ENCODE measurements at regions not wholly inside any gene's neighbourhood (a gene's known extent, or its start where the extent isn't known, plus 50 kb on each side); places are given as distances from the start of the nearest gene placed in this dataset.

DNA sequence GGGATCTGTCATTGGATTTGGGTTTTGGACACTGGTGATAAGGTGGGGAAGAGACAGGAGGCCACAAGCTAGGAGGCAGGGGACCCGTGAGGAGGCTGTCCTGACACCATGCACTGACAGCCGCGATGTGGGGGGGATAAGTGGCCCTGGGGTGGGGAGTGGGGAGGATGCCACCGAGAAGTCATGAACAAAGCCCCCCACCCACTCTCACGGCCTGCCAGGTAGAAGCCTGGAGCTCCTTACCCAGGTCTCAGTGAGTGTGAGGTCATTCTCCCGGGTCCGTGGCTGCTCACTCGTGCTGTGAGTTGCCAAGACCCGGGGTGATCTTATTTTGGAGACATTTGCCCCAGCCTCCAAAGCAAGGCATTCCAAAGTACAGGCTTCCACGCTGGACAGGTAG is 165.9 kb upstream of the TNRC6C start:
- Histone ChIP-seq H3K9me2 (ENCODE audit: insufficient read depth) (no peaks in the 10 kb centered on the region), H3K27ac (no peak overlapping the region), H2AFZ (no peak overlapping the region), H3K36me3 (ENCODE audit: low read depth) (no peaks in the 10 kb centered on the region), H3K4me1 (replicated peaks; ENCODE audit: insufficient read depth) (no peaks in the 10 kb centered on the region), H4K20me1 (ENCODE audit: insufficient read depth) (no peaks in the 10 kb centered on the region), H3K79me2 (ENCODE audit: low read depth) (no peaks in the 10 kb centered on the region), H3K27me3 (ENCODE audit: insufficient read depth, low read depth) (peaks cover 78% of the 10 kb centered on the region), H3F3A (ENCODE audit: insufficient read depth, low read depth) (no peaks in the 10 kb centered on the region), H3K4me3 (no peak overlapping the region), H3K4me2 (no peak overlapping the region), H3K9me3 (ENCODE audit: insufficient read depth, low read depth) (no peaks in the 10 kb centered on the region)
- intact Hi-C loops (cut with micrococcal nuclease; ENCODE audit: unreplicated experiment): no loop called here
- no peak for DNase-seq
- no TSS peak for BruUV-seq (replicated peaks)
- TF ChIP-seq, protein P1, sequence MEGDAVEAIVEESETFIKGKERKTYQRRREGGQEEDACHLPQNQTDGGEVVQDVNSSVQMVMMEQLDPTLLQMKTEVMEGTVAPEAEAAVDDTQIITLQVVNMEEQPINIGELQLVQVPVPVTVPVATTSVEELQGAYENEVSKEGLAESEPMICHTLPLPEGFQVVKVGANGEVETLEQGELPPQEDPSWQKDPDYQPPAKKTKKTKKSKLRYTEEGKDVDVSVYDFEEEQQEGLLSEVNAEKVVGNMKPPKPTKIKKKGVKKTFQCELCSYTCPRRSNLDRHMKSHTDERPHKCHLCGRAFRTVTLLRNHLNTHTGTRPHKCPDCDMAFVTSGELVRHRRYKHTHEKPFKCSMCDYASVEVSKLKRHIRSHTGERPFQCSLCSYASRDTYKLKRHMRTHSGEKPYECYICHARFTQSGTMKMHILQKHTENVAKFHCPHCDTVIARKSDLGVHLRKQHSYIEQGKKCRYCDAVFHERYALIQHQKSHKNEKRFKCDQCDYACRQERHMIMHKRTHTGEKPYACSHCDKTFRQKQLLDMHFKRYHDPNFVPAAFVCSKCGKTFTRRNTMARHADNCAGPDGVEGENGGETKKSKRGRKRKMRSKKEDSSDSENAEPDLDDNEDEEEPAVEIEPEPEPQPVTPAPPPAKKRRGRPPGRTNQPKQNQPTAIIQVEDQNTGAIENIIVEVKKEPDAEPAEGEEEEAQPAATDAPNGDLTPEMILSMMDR (conservative IDR thresholded peaks at IDR 0.05): no peak
- TF ChIP-seq EZH2 (IDR thresholded peaks at IDR 0.05; ENCODE audit: low read depth): no peak
- CTCF ChIA-PET: no interaction called here
- POLR2A ChIA-PET (ENCODE audit: unreplicated experiment): no interaction called here

DNA sequence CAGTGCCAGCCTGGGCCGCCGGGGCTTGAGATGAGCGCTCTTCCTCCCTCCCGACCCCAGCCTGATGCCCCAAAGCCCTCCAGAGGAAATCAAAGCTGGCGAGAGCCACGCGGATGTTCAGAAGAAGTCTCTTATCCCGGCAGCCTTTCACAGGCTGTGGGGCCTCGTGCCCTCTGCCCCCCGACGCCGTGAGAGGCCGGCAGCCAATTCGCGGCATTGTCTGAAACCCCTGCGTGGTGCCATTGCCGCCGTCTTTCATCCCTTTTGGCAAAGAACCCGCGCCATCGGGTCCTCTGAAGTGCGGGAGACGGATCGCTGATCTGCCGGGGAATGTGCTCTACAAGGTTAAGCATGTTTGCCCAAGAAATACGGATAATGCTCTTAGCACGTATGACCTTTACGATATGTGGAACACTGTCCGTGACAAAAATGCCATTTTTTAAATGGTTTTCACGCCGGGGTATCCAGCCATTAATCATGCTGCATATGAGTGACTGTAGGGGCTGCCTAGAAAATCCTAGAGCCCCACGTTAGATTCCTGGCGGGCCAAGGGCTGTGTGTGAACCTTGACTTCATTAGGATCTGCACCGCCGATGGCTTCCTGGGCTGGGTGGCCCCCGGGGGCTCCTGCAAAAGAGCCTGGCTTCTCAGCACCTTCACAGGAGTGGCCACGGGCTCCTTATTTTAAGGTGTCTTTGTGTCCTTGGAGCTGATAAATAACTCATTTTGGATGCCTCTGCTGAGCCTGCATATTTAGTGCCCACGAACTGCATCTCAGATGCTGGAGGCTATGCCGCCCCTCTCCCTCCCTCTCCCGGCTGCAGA is 165.1 kb upstream of the TNRC6C start:
- peaks cover 79% of the 10 kb centered on the region for H3K27me3 ChIP-seq (ENCODE audit: insufficient read depth, low read depth)

DNA sequence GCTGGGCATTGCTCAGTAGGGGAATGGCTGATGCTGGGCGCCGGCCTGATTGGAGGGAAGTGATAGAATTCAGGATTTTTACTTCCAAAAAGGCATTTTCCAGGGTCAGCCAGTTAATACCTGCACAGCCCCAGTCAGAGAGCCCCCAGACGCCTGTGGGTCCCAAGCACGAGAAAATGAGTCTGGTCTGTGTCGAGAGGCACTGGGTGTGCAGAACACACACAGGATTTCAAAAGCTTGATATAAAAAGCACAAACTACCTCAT is 164.6 kb upstream of the TNRC6C start:
- no peaks in the 10 kb centered on the region for H3K36me3 ChIP-seq (ENCODE audit: low read depth)
- no peak overlapping the region for H3K4me2 ChIP-seq
- H3K27me3 ChIP-seq (ENCODE audit: insufficient read depth, low read depth): peaks cover 78% of the 10 kb centered on the region
- H2AFZ ChIP-seq: no peak overlapping the region
- ChIA-PET POLR2A (ENCODE audit: unreplicated experiment) (no interaction called here), CTCF (no interaction called here)
- no peak overlapping the region for H3K4me3 ChIP-seq
- no TSS peak for BruUV-seq (replicated peaks)
- no peak for DNase-seq
- H4K20me1 ChIP-seq (ENCODE audit: insufficient read depth): no peaks in the 10 kb centered on the region
- no peaks in the 10 kb centered on the region for H3K9me2 ChIP-seq (ENCODE audit: insufficient read depth)
- TF ChIP-seq EZH2 (IDR thresholded peaks at IDR 0.05; ENCODE audit: low read depth): no peak
- TF ChIP-seq, protein P1 (conservative IDR thresholded peaks at IDR 0.05): no peak
- no peak overlapping the region for H3K27ac ChIP-seq
- no peaks in the 10 kb centered on the region for H3K9me3 ChIP-seq (ENCODE audit: insufficient read depth, low read depth)
- no peaks in the 10 kb centered on the region for H3K79me2 ChIP-seq (ENCODE audit: low read depth)
- no peaks in the 10 kb centered on the region for H3K4me1 ChIP-seq (replicated peaks; ENCODE audit: insufficient read depth)
- intact Hi-C loops (cut with micrococcal nuclease; ENCODE audit: unreplicated experiment): no loop called here
- no peaks in the 10 kb centered on the region for H3F3A ChIP-seq (ENCODE audit: insufficient read depth, low read depth)

More for the DNA sequence above, 165.1 kb upstream of the TNRC6C start:
- H3K4me2 ChIP-seq: no peak overlapping the region
- H3K27ac ChIP-seq: no peak overlapping the region
- no peaks in the 10 kb centered on the region for H3K79me2 ChIP-seq (ENCODE audit: low read depth)
- H4K20me1 ChIP-seq (ENCODE audit: insufficient read depth): no peaks in the 10 kb centered on the region
- ChIA-PET POLR2A (ENCODE audit: unreplicated experiment) (no interaction called here), CTCF (no interaction called here)
- no peak overlapping the region for H3K4me3 ChIP-seq
- H3K9me2 ChIP-seq (ENCODE audit: insufficient read depth): no peaks in the 10 kb centered on the region
- no peaks in the 10 kb centered on the region for H3K36me3 ChIP-seq (ENCODE audit: low read depth)
- no peaks in the 10 kb centered on the region for H3F3A ChIP-seq (ENCODE audit: insufficient read depth, low read depth)
- no peak overlapping the region for H2AFZ ChIP-seq
- TF ChIP-seq, protein P1 (conservative IDR thresholded peaks at IDR 0.05): no peak
- TF ChIP-seq EZH2 (IDR thresholded peaks at IDR 0.05; ENCODE audit: low read depth): no peak
- BruUV-seq (replicated peaks): no TSS peak
- no peaks in the 10 kb centered on the region for H3K4me1 ChIP-seq (replicated peaks; ENCODE audit: insufficient read depth)
- H3K9me3 ChIP-seq (ENCODE audit: insufficient read depth, low read depth): no peaks in the 10 kb centered on the region
- DNase-seq: no peak
- intact Hi-C loops (cut with micrococcal nuclease; ENCODE audit: unreplicated experiment): no loop called here
